GM12878 (cell line): ENCODE measurements at regions not wholly inside any gene's neighbourhood (a gene's known extent, or its start where the extent isn't known, plus 50 kb on each side); places are given as distances from the start of the nearest gene placed in this dataset.

Experiments
- BHLHE40 ChIP-seq, 2 experiments: fragments of 450-650 bp in 1 of 2; IDR thresholded peaks; 2 replicates each; pipeline ENCODE4 v1.6.1; 2011 to 2017; ENCODE audit warnings: low read depth in 2 of 2, borderline replicate concordance in 1 of 2, improper control_type of control experiment in 1 of 2, low read length in 1 of 2, mild to moderate bottlenecking in 1 of 2
- CTCF ChIP-seq, 3 experiments: IDR thresholded peaks in 2 of 3; conservative IDR thresholded peaks in 1 of 3; 2 replicates each; pipeline ENCODE4 v1.5.1; 2011; ENCODE audit warnings: low read depth in 3 of 3, low read length in 3 of 3, mild to moderate bottlenecking in 3 of 3, control low read depth in 2 of 3, moderate library complexity in 2 of 3, inconsistent platforms in 1 of 3, mixed read lengths in 1 of 3; ENCODE audit not compliant: control insufficient read depth in 2 of 3, insufficient read depth in 1 of 3; ENCODE audit errors: extremely low read depth in 1 of 3
- EED ChIP-seq: sonication (generic); IDR thresholded peaks from 2 replicates; pipeline ENCODE4 v1.6.1; 2016; ENCODE audit warnings: antibody characterized with exemption, low read depth
- EGR1 ChIP-seq, 2 experiments: IDR thresholded peaks; 1 replicate in 1 of 2; 2 replicates in 1 of 2; pipeline ENCODE4 v1.6.1; 2011 to 2012; ENCODE audit warnings: low read depth in 2 of 2, low read length in 2 of 2, borderline replicate concordance in 1 of 2, mild to moderate bottlenecking in 1 of 2, moderate library complexity in 1 of 2
- FOS ChIP-seq: IDR thresholded peaks from 3 replicates; pipeline ENCODE4 v1.6.1; 2011; ENCODE audit warnings: borderline replicate concordance; ENCODE audit not compliant: insufficient read length; ENCODE audit errors: extremely low read depth
- POLR2AphosphoS5 ChIP-seq: IDR thresholded peaks from 2 replicates; pipeline ENCODE4 v1.6.1; 2011; ENCODE audit warnings: mild to moderate bottlenecking, low read length, inconsistent platforms
- RAD51 ChIP-seq: fragments of 450-650 bp; IDR thresholded peaks from 2 replicates; pipeline ENCODE4 v1.6.1; 2016; ENCODE audit warnings: moderate library complexity, mild to moderate bottlenecking, inconsistent platforms
- ZBTB33 ChIP-seq: fragments of 450-650 bp; IDR thresholded peaks from 2 replicates; pipeline ENCODE4 v1.6.1; 2017; ENCODE audit warnings: mild to moderate bottlenecking
- ZNF207 ChIP-seq: fragments of 450-650 bp; IDR thresholded peaks from 2 replicates; pipeline ENCODE4 v1.6.1; 2014; ENCODE audit warnings: antibody characterized with exemption, mild to moderate bottlenecking, borderline replicate concordance

GRCh38 chr2:156112323-156112722, 220.2 kb downstream of the NR4A2 start:
- no peak for TF ChIP-seq POLR2AphosphoS5
- no peak for TF ChIP-seq RAD51
- no peak for TF ChIP-seq FOS
- TF ChIP-seq EED = no peak
- no peak for TF ChIP-seq CTCF (IDR thresholded peaks at IDR 0.05 in 2 of 3, conservative IDR thresholded peaks at IDR 0.05 in 1 of 3; ENCODE audit: control insufficient read depth in 2 of 3, extremely low read depth in 1 of 3, insufficient read depth in 1 of 3, low read depth in 3 of 3, low read length in 3 of 3)
- no peak for TF ChIP-seq EGR1 (IDR thresholded peaks at IDR 0.05; ENCODE audit: borderline replicate concordance in 1 of 2, low read depth in 2 of 2, low read length in 2 of 2)
- no peak for TF ChIP-seq BHLHE40 (IDR thresholded peaks at IDR 0.05; ENCODE audit: borderline replicate concordance in 1 of 2, low read depth in 2 of 2, low read length in 1 of 2)
- no peak for TF ChIP-seq ZNF207
- no peak for TF ChIP-seq ZBTB33
